CD4-positive, alpha-beta T cell treated with Interleukin-2 at 100 ng/mL for 4 hours (primary cell): ENCODE measurements at regions not wholly inside any gene's neighbourhood (a gene's known extent, or its start where the extent isn't known, plus 50 kb on each side); places are given as distances from the start of the nearest gene placed in this dataset.
"Not testable (repeated sequence)": the region's sequence is repeated elsewhere in the genome, so short reads cannot be mapped to it uniquely, and the experiment has no call there.

Experiments used
- DNase-seq: peaks from one replicate; pipeline ENCODE4 v3.0.0-alpha.2; 2020; ENCODE audit warnings: low spot score

- DNase-seq: no peak
Measured at GRCh38 chr6:134394905-134395304, 77.0 kb upstream of the SGK1 start.

DNA sequence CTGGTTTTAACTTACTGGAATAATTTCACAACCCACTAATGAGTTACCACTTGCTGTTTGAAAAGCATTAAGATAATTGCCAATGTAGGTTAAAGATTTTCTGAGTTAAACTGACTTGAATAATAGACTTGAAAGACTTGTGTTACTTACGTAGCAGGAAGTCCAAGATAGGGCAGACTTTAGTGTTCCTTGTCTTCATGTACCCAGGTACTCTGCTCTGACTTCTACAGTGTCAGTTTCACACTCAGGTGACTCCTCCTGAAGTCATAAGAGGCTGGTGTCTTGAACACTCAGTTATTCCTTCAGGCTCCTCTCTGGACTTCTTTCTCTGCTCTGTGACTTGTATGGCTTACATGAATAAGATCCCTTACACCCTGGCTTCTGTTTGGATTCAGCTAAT is 76.3 kb upstream of the SGK1 start:
- no peak for DNase-seq

DNA sequence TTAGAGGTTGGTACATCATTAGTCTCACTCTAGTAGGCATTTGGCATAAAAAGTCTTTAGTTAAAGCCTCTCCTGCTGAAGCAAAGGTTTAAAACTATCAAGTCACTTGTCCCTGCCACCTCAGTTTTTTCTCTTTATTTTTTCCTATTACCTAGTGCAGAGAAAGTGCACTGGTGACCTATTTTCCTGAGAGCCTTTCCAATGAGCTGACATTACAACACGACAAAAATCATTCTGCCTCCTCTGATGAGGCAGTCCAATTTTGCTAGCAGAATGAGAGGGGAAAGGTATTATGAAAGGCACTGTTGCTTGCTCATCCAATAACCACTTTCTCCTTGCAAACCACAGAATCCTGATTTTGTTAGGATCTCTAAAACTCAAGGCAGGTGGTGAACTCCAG is 73.3 kb upstream of the SGK1 start:
- no peak for DNase-seq

DNA sequence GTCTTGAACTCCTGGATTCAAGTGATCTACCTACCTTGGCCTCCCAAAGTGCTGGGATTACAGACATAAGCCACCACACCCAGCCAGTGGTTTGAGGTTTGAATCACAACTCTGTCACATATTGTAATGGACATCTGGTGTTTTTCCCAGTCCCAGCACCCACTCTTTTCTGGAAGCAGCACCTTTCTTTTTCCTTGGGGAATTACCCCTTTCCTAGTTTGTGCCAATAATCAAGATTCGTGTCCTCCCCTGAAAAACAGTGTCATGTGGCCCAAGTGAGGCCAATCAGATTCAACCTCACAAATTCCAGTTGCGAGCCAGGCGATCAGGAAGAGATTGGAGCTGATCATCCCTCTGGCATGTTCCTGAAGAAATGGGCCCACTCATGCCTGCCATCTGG is 71.7 kb upstream of the SGK1 start:
- no peak for DNase-seq

DNA sequence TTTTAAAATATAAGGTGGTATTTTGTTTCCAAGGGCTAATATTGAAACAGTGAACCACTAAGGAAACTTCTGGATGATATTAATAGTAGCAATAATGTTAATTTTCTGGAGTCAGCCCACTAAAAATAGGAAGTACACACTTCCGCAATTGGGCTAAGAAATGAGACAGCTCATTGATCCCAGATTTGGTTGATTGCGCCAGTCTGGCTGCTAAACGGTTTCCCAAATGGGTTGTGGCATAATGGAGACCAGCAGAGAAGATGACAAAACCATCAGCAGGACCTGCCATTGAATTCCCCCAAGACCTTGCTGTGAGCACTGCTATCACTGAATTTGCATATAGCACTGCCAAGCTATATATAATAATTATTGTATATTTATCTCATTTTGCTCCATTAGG is 71.2 kb upstream of the SGK1 start:
- DNase-seq: no peak

DNA sequence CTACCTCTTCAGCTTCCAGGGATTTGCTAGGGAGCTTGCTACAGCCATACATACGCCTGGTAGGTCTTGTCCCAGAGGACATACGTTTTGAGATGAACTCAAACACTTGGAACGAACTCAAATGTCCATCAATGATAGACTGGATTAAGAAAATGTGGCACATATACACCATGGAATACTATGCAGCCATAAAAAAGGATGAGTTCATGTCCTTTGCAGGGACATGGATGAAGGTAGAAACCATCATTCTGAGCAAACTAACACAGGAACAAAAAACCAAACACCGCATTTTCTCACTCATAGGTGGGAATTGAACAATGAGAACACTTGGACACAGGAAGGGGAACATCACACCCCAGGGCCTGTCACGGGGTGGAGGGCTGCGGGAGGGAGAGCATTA is 68.6 kb upstream of the SGK1 start:
- DNase-seq: not testable (repeated sequence)

- DNase-seq: no peak
Measured at GRCh38 chr6:134381959-134382358, 64.0 kb upstream of the SGK1 start.

DNA sequence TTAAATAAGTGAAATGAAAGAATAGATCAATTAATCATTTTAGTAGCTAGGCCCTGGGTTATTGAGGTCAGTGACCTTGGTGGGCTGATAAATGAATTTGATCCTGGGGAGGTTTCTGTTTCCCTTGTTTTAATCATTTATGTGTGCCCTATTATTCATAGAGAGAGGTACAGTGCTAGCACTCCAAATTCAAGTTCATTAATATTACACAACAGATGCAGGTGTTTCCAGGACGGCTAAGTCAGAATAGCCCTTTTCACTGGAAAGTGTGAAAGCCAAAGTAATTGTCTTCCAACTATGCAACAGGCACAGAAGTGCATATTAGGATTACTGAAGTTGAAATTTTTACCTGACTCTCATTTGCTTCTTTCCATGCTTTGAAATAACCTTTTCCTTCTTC is 61.7 kb upstream of the SGK1 start:
- no peak for DNase-seq

DNA sequence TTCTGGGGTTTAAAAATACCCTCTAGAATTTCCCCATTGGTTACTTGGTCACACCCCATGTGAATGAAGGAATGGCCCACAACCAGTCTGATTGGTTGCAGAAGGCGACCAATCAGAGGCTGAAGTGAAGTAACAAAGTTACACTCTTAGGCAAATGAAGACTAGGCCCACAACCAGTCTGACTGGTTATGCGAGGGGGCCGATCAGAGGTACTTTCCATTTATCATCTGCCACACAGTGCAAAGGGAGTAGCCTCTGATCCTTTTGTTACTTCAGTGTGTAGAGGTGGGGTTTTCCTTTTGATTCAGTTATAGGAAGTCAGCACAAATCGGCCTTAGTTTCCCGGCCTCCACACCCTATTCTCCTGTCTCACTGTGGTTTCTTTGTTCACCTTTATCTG is 61.2 kb upstream of the SGK1 start:
- DNase-seq: peak; percentile 58

- DNase-seq: no peak
Measured at GRCh38 chr6:134378426-134378825, 60.5 kb upstream of the SGK1 start.

- DNase-seq: no peak
Measured at GRCh38 chr6:134376785-134377184, 58.9 kb upstream of the SGK1 start.

DNA sequence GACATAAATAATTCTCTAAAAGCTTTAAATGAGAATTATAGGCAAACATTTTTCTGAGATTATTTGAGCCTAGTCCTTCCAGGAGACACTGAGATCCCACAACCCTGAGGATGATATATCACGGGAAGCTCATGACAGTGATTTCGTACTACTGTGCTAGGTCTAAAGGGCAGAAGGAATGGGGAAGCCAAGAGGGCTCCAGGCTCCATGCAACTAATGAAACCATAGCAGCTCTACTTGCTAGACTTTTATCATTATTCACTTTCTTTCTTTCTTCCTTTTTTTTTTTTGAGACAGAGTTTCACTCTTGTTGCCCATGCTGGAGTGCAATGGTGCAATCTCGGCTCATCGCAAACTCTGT is 57.3 kb upstream of the SGK1 start:
- DNase-seq: no peak

DNA sequence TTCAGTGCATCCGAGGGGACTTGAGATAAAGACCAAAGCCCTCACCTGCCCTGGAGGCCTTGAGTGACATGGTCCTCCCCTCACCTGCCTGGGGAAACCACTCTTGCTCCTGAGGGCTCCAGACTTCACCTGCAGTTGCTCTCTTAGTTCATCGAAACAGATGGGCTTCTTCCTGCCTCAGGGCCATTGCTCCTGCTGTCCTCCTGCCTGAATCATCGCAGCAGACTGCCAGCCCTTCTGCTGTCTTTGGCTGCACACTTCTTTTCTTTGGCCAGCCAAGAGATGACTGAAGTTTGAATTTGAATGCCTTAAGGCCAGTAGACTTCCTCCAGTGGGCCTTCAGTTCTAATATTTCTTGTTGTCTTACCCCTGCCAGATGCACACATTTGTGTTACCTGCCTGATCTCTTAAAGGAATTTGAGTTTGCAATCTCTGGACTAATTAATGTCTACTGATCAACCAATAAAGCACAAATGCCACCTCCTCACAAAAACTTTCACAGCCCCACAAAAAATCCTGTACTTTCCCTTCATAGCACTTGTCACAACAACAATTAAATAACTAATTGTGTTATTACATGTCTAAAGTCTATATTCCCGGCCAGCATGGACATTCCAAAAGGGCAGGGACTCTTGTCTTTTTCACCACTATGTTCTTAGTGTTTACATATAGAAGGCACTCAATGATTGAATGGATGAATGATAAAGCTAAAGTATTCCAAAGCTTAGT is 56.7 kb upstream of the SGK1 start:
- DNase-seq: no peak

DNA sequence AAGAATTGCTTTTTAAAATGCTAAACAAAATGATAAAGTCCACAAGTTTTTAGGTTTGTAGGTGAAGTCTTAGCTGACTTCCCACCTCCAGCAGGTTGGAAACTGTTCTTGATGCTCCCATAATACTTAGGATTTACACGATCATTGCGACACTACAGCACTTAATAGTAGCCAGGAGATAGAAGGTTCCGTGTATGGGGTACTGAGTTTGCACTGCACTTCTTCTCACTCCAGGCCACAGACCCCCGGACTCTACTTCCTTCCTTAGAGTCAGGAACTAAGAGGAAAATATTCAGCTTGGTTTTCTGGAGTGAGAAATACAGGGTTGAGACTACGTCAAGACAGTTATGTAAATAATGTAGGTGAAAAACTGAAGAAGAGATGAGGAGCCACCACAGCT is 56.1 kb upstream of the SGK1 start:
- no peak for DNase-seq

GRCh38 chr6:134373282-134373922 is 55.5 kb upstream of the SGK1 start:
- peak; percentile 18 for DNase-seq

- peak; percentile 47 for DNase-seq
Measured at GRCh38 chr6:134372603-134373281, 54.8 kb upstream of the SGK1 start.

- DNase-seq: no peak
Measured at GRCh38 chr6:134368670-134369069, 50.8 kb upstream of the SGK1 start.
